HG03280 (cell line): ENCODE measurements at regions not wholly inside any gene's neighbourhood (a gene's known extent, or its start where the extent isn't known, plus 50 kb on each side); places are given as distances from the start of the nearest gene placed in this dataset.
"Not testable (repeated sequence)": the region's sequence is repeated elsewhere in the genome, so short reads cannot be mapped to it uniquely, and the experiment has no call there.

ENCODE experiments used
- ATAC-seq: cut with Tn5 transposase; IDR thresholded peaks from one replicate; pipeline ENCODE4 v1.9.1; 2021; ENCODE audit warnings: mild to moderate bottlenecking, moderate library complexity; ENCODE audit not compliant: unreplicated experiment

DNA sequence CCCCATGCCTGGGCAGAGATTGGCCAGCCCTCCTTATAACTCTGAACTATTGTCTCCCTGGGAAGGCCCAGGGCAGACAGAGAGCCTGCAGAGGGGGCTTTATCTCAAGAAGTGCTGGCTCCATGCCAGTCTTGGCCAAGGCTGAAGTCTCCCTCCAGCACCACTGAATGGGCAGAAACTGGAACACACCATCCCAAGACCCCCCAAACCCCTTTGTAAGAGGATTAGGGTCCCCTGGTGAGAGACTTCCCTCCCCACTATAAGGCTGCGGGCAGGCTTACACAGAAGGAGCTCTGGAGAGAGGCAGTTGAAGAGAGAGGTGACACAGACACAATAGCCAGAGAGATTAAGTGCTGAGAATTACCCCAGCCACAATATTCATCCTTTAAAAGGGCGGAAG is 97.2 kb downstream of the NAV1 start:
- ATAC-seq = no peak

DNA sequence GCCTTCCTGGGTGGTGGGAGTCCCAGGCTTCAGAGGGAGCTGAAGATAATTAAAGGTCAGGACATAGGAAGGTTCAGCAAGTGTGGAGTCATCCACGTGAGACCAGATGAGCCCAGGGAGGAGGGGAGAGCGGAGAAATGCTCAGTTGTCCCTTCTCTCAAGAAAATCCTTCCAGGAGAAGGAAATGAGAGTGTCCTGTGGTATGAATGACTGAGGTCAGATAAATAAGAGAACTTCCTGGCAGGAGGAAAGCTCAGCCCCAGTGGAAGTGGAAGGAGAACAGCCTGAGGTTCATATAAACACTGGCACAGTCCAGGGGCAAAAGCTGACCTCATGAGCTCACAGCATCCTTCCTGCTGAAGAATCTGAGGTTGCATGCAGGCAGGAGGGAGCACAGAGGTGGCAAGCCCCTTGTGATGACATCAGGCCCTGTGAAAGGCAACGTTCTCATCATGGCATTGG is 97.6 kb downstream of the NAV1 start:
- no peak for ATAC-seq

GRCh38 chr1:201637282-201638079 is 98.6 kb downstream of the NAV1 start:
- ATAC-seq = no peak

DNA sequence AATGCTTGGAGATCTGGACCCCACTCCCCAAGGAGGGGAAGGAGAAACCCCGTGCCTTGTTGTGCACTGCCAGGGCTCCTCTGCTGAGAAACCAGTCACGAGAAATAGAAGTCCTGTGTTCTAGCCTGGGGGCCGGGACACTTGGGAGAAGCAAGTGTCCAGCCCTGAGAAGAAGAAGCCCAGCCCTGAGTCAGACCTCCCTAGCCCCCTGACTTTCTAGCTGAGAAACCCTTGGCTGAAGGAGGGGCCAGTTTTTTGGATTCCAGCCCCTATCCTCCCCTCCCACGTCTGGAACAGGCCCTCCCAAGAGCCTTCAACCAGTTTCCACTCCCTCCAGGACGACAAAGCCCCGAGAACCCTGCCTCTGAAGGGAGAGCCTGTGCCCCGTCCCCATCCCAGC is 100.5 kb downstream of the NAV1 start:
- no peak for ATAC-seq

DNA sequence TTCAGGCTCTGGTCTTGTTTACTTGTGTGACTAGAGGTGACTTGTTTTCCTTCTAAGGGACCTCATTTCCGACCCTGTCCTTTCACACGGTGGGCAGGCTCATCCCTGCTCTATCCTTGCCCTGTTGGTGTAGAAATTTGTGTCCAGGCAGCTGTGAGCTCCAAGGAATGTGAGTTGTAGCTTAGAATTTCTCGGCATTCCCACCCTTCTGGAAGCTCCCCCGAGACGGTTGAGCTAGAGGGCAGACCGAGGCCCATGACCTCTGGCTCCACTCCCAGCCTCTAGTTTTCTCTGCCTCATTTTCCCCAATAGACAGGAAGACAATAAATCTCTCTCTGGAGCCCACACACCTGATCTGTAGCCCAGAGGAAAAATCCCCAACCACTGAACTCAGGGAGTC is 100.9 kb downstream of the NAV1 start:
- ATAC-seq = no peak

- no peak for ATAC-seq
Observed at GRCh38 chr1:201640624-201641023, 101.7 kb downstream of the NAV1 start.

- no peak for ATAC-seq
Observed at GRCh38 chr1:201641524-201642253, 102.8 kb downstream of the NAV1 start.

GRCh38 chr1:201643835-201644104 is 104.8 kb downstream of the NAV1 start:
- no peak for ATAC-seq

GRCh38 chr1:201644197-201644596 is 105.3 kb downstream of the NAV1 start:
- no peak for ATAC-seq

GRCh38 chr1:201645000-201645399 is 106.1 kb downstream of the NAV1 start:
- ATAC-seq = not testable (repeated sequence)

DNA sequence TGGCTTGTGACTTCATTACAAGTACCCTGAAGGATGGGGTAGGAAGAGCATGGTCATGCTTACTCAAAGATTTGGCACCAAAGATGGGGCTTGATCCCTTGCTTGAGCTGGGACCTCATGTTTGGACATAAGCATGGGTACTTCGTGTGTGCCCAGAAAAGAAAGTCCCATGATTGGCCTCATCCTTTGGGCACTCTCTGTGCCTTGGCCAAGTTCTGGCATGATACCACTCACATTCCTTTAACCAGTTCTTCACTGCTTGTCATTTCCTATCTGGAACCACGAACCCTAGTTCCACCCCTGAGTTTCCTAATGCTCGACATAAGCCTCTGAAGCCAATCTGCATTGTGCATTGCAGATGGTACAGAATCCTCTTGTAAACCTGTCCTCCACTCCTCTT is 107.0 kb downstream of the NAV1 start:
- ATAC-seq = no peak

GRCh38 chr1:201646411-201647022 is 107.6 kb downstream of the NAV1 start:
- no peak for ATAC-seq

DNA sequence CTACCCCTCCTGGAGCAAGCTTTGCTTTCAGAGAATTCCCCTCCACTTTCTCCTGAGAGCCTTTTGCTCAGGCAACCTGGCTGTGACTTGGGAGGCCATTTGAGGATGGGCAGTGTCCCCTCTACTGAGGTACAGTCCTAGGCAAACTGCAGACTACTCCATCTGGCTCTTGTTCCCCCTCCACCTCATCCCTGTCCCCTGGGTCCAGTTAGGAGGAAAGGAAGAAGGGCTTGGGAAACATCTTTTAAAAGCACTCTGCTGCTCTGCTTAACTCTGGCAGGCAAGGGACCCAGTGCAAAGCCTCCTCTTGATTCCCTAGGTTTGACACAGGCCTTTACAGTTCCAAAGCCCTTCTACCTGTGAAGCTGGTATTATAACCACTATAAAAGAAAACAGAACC is 108.2 kb downstream of the NAV1 start:
- no peak for ATAC-seq

DNA sequence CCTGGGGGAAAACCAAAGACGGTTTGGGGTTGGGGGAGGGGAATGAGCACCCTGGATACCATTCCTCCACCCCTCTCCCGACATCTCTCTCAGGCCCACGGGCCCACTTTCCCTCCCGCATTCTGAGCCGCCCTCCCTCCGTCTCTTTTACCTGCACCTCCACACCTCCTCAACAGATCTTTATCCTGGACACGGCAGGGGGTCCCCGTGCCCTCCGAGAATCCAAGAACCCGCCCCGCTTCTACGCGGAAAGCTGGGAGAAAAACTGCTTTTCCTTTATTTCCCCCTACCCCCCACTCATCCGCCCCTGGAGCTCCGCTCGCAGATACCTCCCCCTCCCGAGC is 108.8 kb downstream of the NAV1 start:
- no peak for ATAC-seq

GRCh38 chr1:201648066-201648906 is 109.4 kb downstream of the NAV1 start:
- no peak for ATAC-seq

- ATAC-seq = no peak
Observed at GRCh38 chr1:201648907-201649721, 110.2 kb downstream of the NAV1 start.

- ATAC-seq = no peak
Observed at GRCh38 chr1:201649761-201650622, 111.1 kb downstream of the NAV1 start.

DNA sequence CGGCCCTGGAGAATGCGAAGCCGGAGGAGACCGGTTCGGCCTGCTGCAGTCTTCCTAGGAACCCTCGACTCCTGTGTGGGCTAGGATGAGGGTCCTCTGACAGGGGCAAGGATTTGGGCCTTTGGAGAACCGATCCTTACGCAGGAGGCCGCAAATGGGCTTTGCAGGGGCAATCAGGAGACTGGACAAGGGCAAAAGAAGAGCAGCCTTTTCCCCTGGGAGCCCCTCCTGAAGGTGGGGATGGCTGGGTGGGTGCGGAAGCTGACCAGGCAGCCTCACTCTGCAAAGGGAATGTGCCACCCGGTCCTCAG is 111.7 kb downstream of the NAV1 start:
- no peak for ATAC-seq

DNA sequence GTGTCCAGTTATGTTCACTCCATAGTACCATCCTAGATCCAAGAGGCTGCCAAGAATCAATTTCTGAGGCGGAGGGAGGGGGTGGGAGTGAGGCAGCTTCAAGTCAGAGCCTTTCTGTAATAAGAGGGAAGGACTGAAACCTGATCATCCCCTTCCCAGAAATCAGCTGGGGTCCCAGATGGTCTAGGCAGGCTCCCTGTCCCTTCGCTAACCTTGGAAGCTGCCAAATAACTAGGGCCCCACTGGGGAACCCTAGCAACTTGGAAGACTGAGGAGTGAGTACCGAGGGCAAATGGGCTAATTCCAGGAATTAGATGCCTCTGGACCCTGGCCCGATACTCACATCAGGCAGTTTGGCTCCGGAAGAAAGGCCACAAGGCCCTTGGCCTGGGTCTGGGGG is 113.3 kb downstream of the NAV1 start:
- no peak for ATAC-seq

DNA sequence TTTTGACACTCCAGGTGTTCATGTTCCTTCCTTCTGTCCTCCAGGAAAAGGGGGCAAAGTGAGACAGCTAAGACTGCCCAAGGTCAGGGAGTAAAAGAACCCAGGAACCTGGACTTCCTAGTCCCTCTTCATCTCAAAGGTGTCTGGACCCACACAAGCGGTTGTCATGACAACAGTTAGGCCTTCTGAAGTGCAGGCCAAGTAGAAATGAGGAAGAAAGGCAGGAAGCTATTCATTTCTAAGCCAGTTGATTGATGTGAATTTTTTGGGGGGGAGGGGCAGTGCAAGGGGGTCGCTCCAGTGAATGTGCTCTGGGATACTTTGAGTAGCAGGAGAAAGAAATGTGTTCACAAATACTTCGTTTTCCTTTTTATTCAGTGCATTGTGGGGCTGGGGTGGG is 114.3 kb downstream of the NAV1 start:
- ATAC-seq = no peak
